Lower leg skin (tissue), 3 donors: ENCODE measurements at regions not wholly inside any gene's neighbourhood (a gene's known extent, or its start where the extent isn't known, plus 50 kb on each side); places are given as distances from the start of the nearest gene placed in this dataset.

Source experiments
- POLR2A ChIP-seq, 2 donors: fragments of 450-650 bp; IDR thresholded peaks; one replicate each; pipeline ENCODE4 v1.6.1; 2016 to 2017; ENCODE audit warnings: antibody characterized with exemption in 2 of 2, mild to moderate bottlenecking in 1 of 2, moderate library complexity in 1 of 2
- TF ChIP-seq, protein P1 (sequence below), 3 donors: fragments of 450-650 bp; IDR thresholded peaks; one replicate each; pipeline ENCODE4 v1.5.1; 2016; ENCODE audit warnings: antibody characterized with exemption in 3 of 3, mild to moderate bottlenecking in 3 of 3, moderate library complexity in 2 of 3

DNA sequence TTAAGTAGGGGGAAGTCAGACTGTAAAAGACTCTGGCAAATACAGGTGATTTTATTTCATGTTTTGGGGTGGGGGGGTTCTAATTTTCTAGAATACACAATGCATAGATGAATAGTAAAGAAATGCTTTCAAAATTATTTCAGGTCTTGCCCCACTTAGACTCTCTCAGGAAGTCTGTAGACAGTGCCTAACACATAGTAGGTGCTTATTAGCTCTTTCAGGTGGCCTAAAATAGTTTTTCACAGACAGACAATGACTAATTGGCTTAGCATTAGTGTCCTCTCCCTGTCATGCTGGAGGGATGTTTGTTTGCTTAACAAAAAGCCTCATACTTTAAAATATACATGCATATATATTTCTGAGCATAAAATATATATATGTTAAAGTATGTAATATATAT is 366.0 kb downstream of the SOX9 start:
- TF ChIP-seq, protein P1, sequence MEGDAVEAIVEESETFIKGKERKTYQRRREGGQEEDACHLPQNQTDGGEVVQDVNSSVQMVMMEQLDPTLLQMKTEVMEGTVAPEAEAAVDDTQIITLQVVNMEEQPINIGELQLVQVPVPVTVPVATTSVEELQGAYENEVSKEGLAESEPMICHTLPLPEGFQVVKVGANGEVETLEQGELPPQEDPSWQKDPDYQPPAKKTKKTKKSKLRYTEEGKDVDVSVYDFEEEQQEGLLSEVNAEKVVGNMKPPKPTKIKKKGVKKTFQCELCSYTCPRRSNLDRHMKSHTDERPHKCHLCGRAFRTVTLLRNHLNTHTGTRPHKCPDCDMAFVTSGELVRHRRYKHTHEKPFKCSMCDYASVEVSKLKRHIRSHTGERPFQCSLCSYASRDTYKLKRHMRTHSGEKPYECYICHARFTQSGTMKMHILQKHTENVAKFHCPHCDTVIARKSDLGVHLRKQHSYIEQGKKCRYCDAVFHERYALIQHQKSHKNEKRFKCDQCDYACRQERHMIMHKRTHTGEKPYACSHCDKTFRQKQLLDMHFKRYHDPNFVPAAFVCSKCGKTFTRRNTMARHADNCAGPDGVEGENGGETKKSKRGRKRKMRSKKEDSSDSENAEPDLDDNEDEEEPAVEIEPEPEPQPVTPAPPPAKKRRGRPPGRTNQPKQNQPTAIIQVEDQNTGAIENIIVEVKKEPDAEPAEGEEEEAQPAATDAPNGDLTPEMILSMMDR (IDR thresholded peaks at IDR 0.05): no peak
- no peak for TF ChIP-seq POLR2A (IDR thresholded peaks at IDR 0.05)
